H1 (cell line): ENCODE measurements at regions not wholly inside any gene's neighbourhood (a gene's known extent, or its start where the extent isn't known, plus 50 kb on each side); places are given as distances from the start of the nearest gene placed in this dataset.

Experiments used
- CTCF ChIA-PET: fragments of 300-600 bp; sonication (Branson Sonifier 250); formaldehyde crosslinking; loops from one replicate; lab custom pipeline; 2021; ENCODE audit not compliant: partially characterized antibody; lab: Charles Lee
- POLR2A ChIA-PET: fragments of 300-600 bp; sonication (Branson Sonifier 250); formaldehyde crosslinking; loops from one replicate; lab custom pipeline; 2021; ENCODE audit warnings: inconsistent platforms; ENCODE audit not compliant: partially characterized antibody; lab: Charles Lee
- DNase-seq, 2 experiments: peaks; one replicate each; pipeline versions ENCODE4 v3.0.0 to v3.0.0-alpha.2; 2010 to 2022; ENCODE audit warnings: low spot score in 2 of 2, low read depth in 1 of 2, mixed read lengths in 1 of 2
- FAIRE-seq: peaks from 2 replicates; lab custom pipeline; 2011; peaks lifted over from hg19 to GRCh38; lab: Jason Lieb, UNC
- H2AFZ ChIP-seq: 2 replicates; pipeline ENCODE4 v1.8.1; 2012; ENCODE audit warnings: low read length, inconsistent platforms
- H2AK5ac ChIP-seq: 2 replicates; pipeline ENCODE4 v1.6.1; 2013; ENCODE audit warnings: low read depth, low read length
- H2BK120ac ChIP-seq: replicated peaks from 2 replicates; pipeline ENCODE3; 2013; ENCODE audit warnings: low read depth, low read length, inconsistent platforms
- H2BK12ac ChIP-seq: 2 replicates; pipeline ENCODE4 v1.6.1; 2013; ENCODE audit warnings: low read depth, low read length
- H2BK15ac ChIP-seq: 2 replicates; pipeline ENCODE4 v1.6.1; 2013; ENCODE audit warnings: low read length
- H2BK20ac ChIP-seq: 2 replicates; pipeline ENCODE4 v1.6.1; 2013; ENCODE audit warnings: low read length
- H2BK5ac ChIP-seq: 2 replicates; pipeline ENCODE4 v1.6.1; 2013; ENCODE audit warnings: low read depth, low read length
- H3K14ac ChIP-seq: 2 replicates; pipeline ENCODE4 v1.6.1; 2013; ENCODE audit warnings: inconsistent platforms; ENCODE audit not compliant: insufficient read length
- H3K18ac ChIP-seq: 2 replicates; pipeline ENCODE4 v1.6.1; 2013; ENCODE audit warnings: low read length; ENCODE audit errors: extremely low read depth
- H3K23ac ChIP-seq: 2 replicates; pipeline ENCODE4 v1.6.1; 2013; ENCODE audit warnings: inconsistent platforms; ENCODE audit not compliant: insufficient read length
- H3K23me2 ChIP-seq: 2 replicates; pipeline ENCODE4 v1.6.1; 2013; ENCODE audit warnings: low read depth, low read length
- H3K27ac ChIP-seq: 2 replicates; pipeline ENCODE4 v1.6.1; 2011; ENCODE audit warnings: low read depth, low read length, inconsistent platforms
- H3K27me3 ChIP-seq, 4 experiments: replicated peaks in 1 of 4; 1 replicate in 1 of 4; 2 replicates in 3 of 4; pipeline versions ENCODE4 v1.6.1 to v1.8.1; 2011 to 2013; ENCODE audit warnings: low read length in 3 of 4, mild to moderate bottlenecking in 3 of 4, inconsistent platforms in 2 of 4, mixed read lengths in 2 of 4, moderate library complexity in 1 of 4; ENCODE audit not compliant: control insufficient read depth in 3 of 4, insufficient read depth in 3 of 4; ENCODE audit errors: extremely low read depth in 1 of 4
- H3K36me3 ChIP-seq, 4 experiments: 2 replicates each; pipeline versions ENCODE4 v1.6.1 to v1.8.1; 2011 to 2013; ENCODE audit warnings: mild to moderate bottlenecking in 4 of 4, low read length in 3 of 4, moderate library complexity in 2 of 4, control low read depth in 1 of 4, inconsistent platforms in 1 of 4; ENCODE audit not compliant: insufficient read depth in 4 of 4, control insufficient read depth in 2 of 4
- H3K4ac ChIP-seq: replicated peaks from 2 replicates; pipeline ENCODE3; 2013; ENCODE audit warnings: low read length, low read depth, mixed read lengths, inconsistent platforms; ENCODE audit not compliant: insufficient read length
- H3K4me1 ChIP-seq, 4 experiments: replicated peaks in 1 of 4; 1 replicate in 1 of 4; 2 replicates in 3 of 4; pipeline versions ENCODE4 v1.6.1 to v1.8.1; 2011 to 2013; ENCODE audit warnings: low read length in 3 of 4, inconsistent platforms in 2 of 4, mixed read lengths in 1 of 4; ENCODE audit not compliant: insufficient read depth in 4 of 4, control insufficient read depth in 3 of 4
- H3K4me2 ChIP-seq, 2 experiments: 2 replicates each; pipeline versions ENCODE4 v1.6.1 to v1.8.1; 2011 to 2013; ENCODE audit warnings: low read depth in 2 of 2, low read length in 2 of 2, control low read depth in 1 of 2, inconsistent platforms in 1 of 2, mild to moderate bottlenecking in 1 of 2; ENCODE audit not compliant: insufficient read depth in 1 of 2
- H3K4me3 ChIP-seq, 4 experiments: fragments of 200-600, 300-600 bp in 1 of 4; sonication (generic), shearing (Covaris generic), sonication (Bioruptor Twin) in 1 of 4; 2 replicates each; pipeline versions ENCODE4 v1.5.1 to v1.8.1; 2011 to 2016; ENCODE audit warnings: low read length in 4 of 4, low read depth in 3 of 4, control low read depth in 2 of 4, inconsistent platforms in 2 of 4, mild to moderate bottlenecking in 2 of 4, mixed read lengths in 1 of 4, moderate library complexity in 1 of 4; ENCODE audit not compliant: insufficient read depth in 2 of 4; ENCODE audit errors: extremely low read depth in 1 of 4
- H3K56ac ChIP-seq: replicated peaks from 2 replicates; pipeline ENCODE3; 2013; ENCODE audit warnings: low read depth, mild to moderate bottlenecking, mixed read lengths, low read length, inconsistent platforms; ENCODE audit not compliant: insufficient read length
- H3K79me1 ChIP-seq: 2 replicates; pipeline ENCODE4 v1.6.1; 2013; ENCODE audit warnings: low read depth, low read length, control low read depth
- H3K79me2 ChIP-seq, 2 experiments: 2 replicates each; pipeline versions ENCODE4 v1.6.1 to v1.8.1; 2012 to 2013; ENCODE audit warnings: low read length in 2 of 2, mild to moderate bottlenecking in 2 of 2, inconsistent platforms in 1 of 2; ENCODE audit not compliant: insufficient read depth in 2 of 2, control insufficient read depth in 1 of 2
- H3K9ac ChIP-seq, 4 experiments: replicated peaks in 1 of 4; 1 replicate in 1 of 4; 2 replicates in 3 of 4; pipeline versions ENCODE4 v1.6.1 to v1.8.1; 2011 to 2013; ENCODE audit warnings: low read depth in 3 of 4, low read length in 3 of 4, control low read depth in 2 of 4, mild to moderate bottlenecking in 2 of 4, moderate library complexity in 2 of 4, inconsistent platforms in 1 of 4; ENCODE audit errors: extremely low read depth in 1 of 4
- H3K9me3 ChIP-seq, 2 experiments: 2 replicates each; pipeline versions ENCODE4 v1.6.1 to v1.8.1; 2012 to 2013; ENCODE audit warnings: mild to moderate bottlenecking in 2 of 2, moderate library complexity in 2 of 2, control low read depth in 1 of 2, inconsistent platforms in 1 of 2, low read depth in 1 of 2, low read length in 1 of 2, mixed read lengths in 1 of 2; ENCODE audit not compliant: insufficient read depth in 2 of 2
- H4K20me1 ChIP-seq, 2 experiments: replicated peaks in 1 of 2; 2 replicates each; pipeline versions ENCODE3 to v1.8.1; 2011 to 2013; ENCODE audit warnings: inconsistent platforms in 2 of 2, low read length in 2 of 2, mild to moderate bottlenecking in 1 of 2; ENCODE audit not compliant: insufficient read depth in 2 of 2, control insufficient read depth in 1 of 2
- H4K5ac ChIP-seq: 2 replicates; pipeline ENCODE4 v1.6.1; 2013; ENCODE audit warnings: low read length, low read depth, mixed read lengths, inconsistent platforms; ENCODE audit not compliant: insufficient read length
- H4K8ac ChIP-seq: 2 replicates; pipeline ENCODE4 v1.8.0; 2013; ENCODE audit warnings: mild to moderate bottlenecking, moderate library complexity, low read length, inconsistent platforms; ENCODE audit not compliant: insufficient read depth; ENCODE audit errors: extremely low read depth
- H4K91ac ChIP-seq: replicated peaks from 2 replicates; pipeline ENCODE3; 2013; ENCODE audit warnings: low read length, mixed read lengths, inconsistent platforms; ENCODE audit not compliant: insufficient read length
- CEBPB ChIP-seq: IDR thresholded peaks from 2 replicates; pipeline ENCODE4 v1.6.1; 2012; ENCODE audit warnings: low read depth, low read length
- FOSL1 ChIP-seq: IDR thresholded peaks from 2 replicates; pipeline ENCODE4 v1.6.1; 2011; ENCODE audit warnings: mild to moderate bottlenecking, low read depth, low read length, moderate library complexity; ENCODE audit not compliant: insufficient read depth
- GABPA ChIP-seq: IDR thresholded peaks from 2 replicates; pipeline ENCODE4 v1.6.1; 2011; ENCODE audit warnings: mild to moderate bottlenecking, low read length, moderate library complexity, borderline replicate concordance; ENCODE audit not compliant: insufficient read depth
- HDAC6 ChIP-seq: IDR thresholded peaks from one replicate; pipeline ENCODE4 v1.7.1; 2012; ENCODE audit warnings: low read depth, mild to moderate bottlenecking, inconsistent platforms, low read length, moderate library complexity
- KDM4A ChIP-seq: IDR thresholded peaks from one replicate; pipeline ENCODE4 v1.7.1; 2012; ENCODE audit warnings: low read depth, mild to moderate bottlenecking, moderate library complexity, low read length, inconsistent platforms; ENCODE audit not compliant: severe bottlenecking
- MAFK ChIP-seq: IDR thresholded peaks from 2 replicates; pipeline ENCODE4 v1.6.1; 2012; ENCODE audit warnings: low read depth, mild to moderate bottlenecking, improper control_type of control experiment, low read length
- POLR2AphosphoS5 ChIP-seq: IDR thresholded peaks from 2 replicates; pipeline ENCODE4 v1.6.1; 2011; ENCODE audit warnings: low read depth, low read length
- POU5F1 ChIP-seq: IDR thresholded peaks from 2 replicates; pipeline ENCODE4 v1.6.1; 2011; ENCODE audit warnings: low read depth, mild to moderate bottlenecking, low read length, moderate library complexity
- SAP30 ChIP-seq: fragments of 300-600 bp; sonication (generic); IDR thresholded peaks from 2 replicates; pipeline ENCODE4 v1.7.1; 2012; ENCODE audit warnings: low read length, moderate library complexity, mild to moderate bottlenecking, inconsistent platforms; ENCODE audit not compliant: insufficient read depth, insufficient replicate concordance
- SUZ12 ChIP-seq: fragments of 200-600 bp; sonication (generic); IDR thresholded peaks from 2 replicates; pipeline ENCODE4 v1.6.1; 2012; ENCODE audit warnings: mild to moderate bottlenecking, inconsistent platforms, low read length, moderate library complexity, mixed read lengths
- TAF1 ChIP-seq: IDR thresholded peaks from 2 replicates; pipeline ENCODE4 v1.6.1; 2011; ENCODE audit warnings: mild to moderate bottlenecking, low read depth, low read length
- TAF7 ChIP-seq: optimal IDR thresholded peaks from 2 replicates; pipeline ENCODE3; 2011; ENCODE audit warnings: low read depth, mild to moderate bottlenecking, inconsistent platforms, low read length, moderate library complexity, borderline replicate concordance
- WGBS, 2 experiments: shearing (Covaris generic) in 1 of 2; methylation state at CpG; one replicate each; pipeline versions ENCODE4 v1.1.6 to v1.1.7; 2013 to 2015; ENCODE audit warnings: low lambda C conversion rate in 2 of 2, mixed read lengths in 2 of 2, inconsistent platforms in 1 of 2, low coverage in 1 of 2, missing lambda C conversion rate in 1 of 2; ENCODE audit not compliant: insufficient replicate concordance in 2 of 2, insufficient coverage in 1 of 2, insufficient read length in 1 of 2; ENCODE audit errors: extremely low coverage in 1 of 2, missing lambda C conversion rate in 1 of 2; 5-methylcytosine and 5-hydroxymethylcytosine counted together

DNA sequence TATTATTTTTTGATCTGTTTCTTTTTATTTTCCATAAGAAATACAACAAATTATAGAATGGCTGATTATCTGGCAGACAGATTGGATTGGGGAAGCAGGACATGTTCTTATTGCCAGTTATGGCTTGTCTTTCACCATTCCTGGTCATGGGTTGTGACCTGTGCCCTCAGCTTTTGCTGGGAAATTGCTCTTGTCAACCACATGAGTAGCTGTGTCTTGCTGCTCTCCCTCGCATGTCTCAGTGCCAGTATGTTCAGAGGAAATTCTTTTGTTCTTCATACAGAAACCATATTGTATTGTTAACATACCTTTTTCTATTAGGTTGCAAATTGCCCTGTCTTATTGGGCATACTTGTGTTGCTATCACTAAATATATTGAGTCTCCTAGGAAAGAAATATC lies 344.1 kb downstream of the OSTF1 start:
- H2BK120ac ChIP-seq: no peak overlapping the region
- ChIA-PET POLR2A (no interaction called here), CTCF (interaction anchor here (0.5 kb wide), 1 partner anchor 219 kb away, joined by 3 read pairs; no protein-coding TSS in a partner anchor)
- H4K8ac ChIP-seq: no peak overlapping the region
- no peaks in the 10 kb centered on the region for H3K23me2 ChIP-seq
- H3K18ac ChIP-seq: no peak overlapping the region
- H3K79me1 ChIP-seq: no peaks in the 10 kb centered on the region
- H4K91ac ChIP-seq: no peak overlapping the region
- H3K23ac ChIP-seq: no peak overlapping the region
- H2AK5ac ChIP-seq: no peak overlapping the region
- H3K9me3 ChIP-seq: no peaks in the 10 kb centered on the region
- no peak overlapping the region for H2AFZ ChIP-seq
- no peak for DNase-seq
- H3K79me2 ChIP-seq: no peaks in the 10 kb centered on the region
- no peak overlapping the region for H2BK12ac ChIP-seq
- no peak overlapping the region for H2BK15ac ChIP-seq
- H3K9ac ChIP-seq: no peak overlapping the region
- no peaks in the 10 kb centered on the region for H3K36me3 ChIP-seq
- H4K5ac ChIP-seq: no peak overlapping the region
- peak overlapping the region; percentile 81 for H3K4ac ChIP-seq
- WGBS, 2 experiments: 81% methylated on average over 1 of the region's 1 CpG; no CpG with 5 or more reads in 1 of the 2 experiments
- no peaks in the 10 kb centered on the region for H3K4me1 ChIP-seq
- H3K14ac ChIP-seq: no peak overlapping the region
- TF ChIP-seq FOSL1 (no peak), HDAC6 (no peak), CEBPB (no peak), SUZ12 (no peak), SAP30 (no peak), POU5F1 (no peak), TAF7 (no peak), MAFK (no peak), GABPA (no peak), KDM4A (no peak), TAF1 (no peak), POLR2AphosphoS5 (no peak)
- H3K4me2 ChIP-seq: no peak overlapping the region
- H3K4me3 ChIP-seq: no peak overlapping the region
- H2BK5ac ChIP-seq: no peak overlapping the region
- no peaks in the 10 kb centered on the region for H3K27me3 ChIP-seq
- H3K27ac ChIP-seq: no peak overlapping the region
- no peaks in the 10 kb centered on the region for H4K20me1 ChIP-seq
- no peak for FAIRE-seq
- no peak overlapping the region for H3K56ac ChIP-seq
- no peak overlapping the region for H2BK20ac ChIP-seq
